GM19351 (cell line): ENCODE measurements at regions not wholly inside any gene's neighbourhood (a gene's known extent, or its start where the extent isn't known, plus 50 kb on each side); places are given as distances from the start of the nearest gene placed in this dataset.

ENCODE experiments used
- ATAC-seq: cut with Tn5 transposase; IDR thresholded peaks from one replicate; pipeline ENCODE4 v1.9.1; 2021; ENCODE audit warnings: mild to moderate bottlenecking, moderate library complexity; ENCODE audit not compliant: unreplicated experiment

DNA sequence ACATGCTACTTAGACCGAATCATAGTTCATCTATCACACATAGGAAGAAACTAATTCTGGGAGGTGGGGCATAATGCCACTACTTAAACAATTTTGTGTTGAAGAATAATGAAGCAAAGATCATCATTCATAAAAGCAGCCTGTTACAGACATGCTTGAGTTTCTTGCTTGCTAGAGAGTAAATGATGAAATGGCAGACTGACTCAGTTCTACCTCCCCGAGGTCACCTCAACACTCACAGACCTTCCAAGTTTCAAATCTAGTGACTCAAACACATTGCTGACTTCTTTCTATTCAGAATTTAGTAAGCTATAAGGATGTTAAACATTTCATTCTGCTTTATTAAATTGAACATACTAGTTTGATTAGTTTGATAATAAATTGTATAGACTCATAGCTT, 636.5 kb upstream of the FRG1 start:
- ATAC-seq, result no peak

DNA sequence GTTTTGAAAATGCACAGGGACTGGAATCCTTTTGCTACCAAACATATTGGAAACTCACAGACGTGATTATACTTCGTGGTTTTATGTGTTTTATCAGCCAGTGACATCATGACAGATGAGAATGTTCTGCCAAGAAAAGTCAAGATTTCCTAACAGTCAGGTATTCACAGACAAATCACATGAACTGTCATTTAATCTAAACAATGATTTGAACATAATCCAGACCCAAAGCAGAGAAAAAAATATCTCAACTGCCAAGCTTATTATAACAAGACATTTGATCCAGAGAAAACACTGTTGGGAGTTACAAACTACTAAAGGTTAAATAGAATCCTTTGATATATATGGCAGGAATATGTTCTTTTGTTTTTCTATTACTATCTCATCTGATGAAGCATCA, 635.9 kb upstream of the FRG1 start:
- ATAC-seq, result no peak

DNA sequence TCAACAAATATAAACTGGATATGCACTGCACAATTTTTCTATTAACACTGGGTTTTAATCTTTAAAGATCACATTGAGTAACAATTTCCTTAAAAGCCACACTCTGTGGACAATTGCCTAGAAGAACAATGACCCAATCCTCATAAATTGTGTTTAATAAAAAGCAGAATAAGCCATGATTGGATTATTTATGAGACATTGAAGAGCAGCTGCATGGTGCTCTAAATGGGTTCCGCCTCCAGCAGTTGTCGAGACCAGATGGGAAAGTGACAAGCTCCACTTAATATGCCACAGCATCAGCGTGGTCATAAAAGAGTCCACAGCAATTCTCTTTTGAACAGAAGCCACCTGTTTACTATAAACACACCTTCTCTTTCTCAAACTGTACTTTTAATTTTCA, 635.2 kb upstream of the FRG1 start:
- ATAC-seq, result no peak

DNA sequence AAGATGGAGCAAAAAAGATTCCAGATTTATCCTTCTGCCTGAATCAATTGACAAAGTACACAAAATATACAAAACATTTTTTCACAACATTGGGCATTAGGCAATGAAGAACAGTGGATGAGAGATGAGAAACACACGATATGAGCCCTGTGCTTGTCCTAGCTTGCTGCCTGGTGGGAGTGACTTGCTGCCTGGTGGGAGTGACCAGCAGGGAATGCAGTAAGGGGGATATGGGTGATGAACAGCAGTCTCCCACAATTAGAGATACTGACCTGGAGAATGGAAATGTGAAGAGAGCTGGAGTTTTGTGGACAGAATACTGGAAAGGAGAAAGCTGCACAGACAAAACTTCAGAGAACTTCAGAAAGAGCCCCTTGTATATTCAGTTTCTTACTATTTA, 629.4 kb upstream of the FRG1 start:
- ATAC-seq, result no peak

DNA sequence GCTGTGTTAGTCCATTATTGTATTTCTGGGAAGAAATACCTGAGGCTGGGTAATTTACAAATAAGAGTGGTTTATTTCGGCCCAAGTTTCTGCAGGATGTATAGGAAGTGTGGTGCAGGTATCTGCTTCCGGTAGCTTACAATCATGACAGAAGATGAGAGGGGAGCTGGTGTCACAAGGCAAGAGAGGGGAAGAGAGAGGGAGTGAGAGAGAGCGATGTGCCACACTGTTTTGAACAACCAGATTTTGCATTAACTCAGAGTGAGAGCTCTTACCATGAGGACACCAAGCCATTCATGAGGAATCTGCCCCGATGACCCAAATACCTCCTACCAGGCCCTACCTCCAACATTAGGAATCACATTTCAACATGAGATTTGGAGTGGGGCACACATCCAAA, 627.6 kb upstream of the FRG1 start:
- no peak for ATAC-seq

DNA sequence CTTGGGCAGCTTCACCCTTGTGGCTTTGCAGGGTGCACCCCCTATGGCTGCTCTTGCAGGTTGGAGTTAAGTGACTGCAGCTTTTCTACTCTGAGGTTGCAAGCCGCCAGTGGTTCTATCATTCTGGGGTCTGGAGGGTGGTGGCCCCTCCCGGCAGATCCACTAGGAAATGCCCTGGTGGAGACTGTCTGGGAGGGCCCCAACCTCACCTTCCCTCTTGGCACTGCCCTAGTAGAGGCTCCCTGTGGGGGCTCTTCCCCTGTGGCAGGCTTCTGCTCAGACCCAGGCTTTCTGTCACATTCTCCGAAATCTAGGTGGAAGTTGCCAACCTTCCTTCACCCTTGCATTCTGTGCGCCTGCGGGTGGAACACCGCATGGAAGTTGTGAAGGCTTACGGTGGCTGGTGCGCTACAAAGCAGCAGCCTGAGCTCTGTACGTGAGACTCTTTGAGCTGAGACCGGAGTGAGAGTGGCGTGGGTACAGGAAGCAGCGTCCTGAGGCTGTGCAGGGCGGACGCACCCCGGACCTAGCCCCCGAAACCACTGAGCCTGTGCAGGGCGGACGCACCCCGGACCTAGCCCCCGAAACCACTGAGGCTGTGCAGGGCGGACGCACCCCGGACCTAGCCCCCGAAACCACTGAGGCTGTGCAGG, 626.7 kb upstream of the FRG1 start:
- ATAC-seq, result no peak

DNA sequence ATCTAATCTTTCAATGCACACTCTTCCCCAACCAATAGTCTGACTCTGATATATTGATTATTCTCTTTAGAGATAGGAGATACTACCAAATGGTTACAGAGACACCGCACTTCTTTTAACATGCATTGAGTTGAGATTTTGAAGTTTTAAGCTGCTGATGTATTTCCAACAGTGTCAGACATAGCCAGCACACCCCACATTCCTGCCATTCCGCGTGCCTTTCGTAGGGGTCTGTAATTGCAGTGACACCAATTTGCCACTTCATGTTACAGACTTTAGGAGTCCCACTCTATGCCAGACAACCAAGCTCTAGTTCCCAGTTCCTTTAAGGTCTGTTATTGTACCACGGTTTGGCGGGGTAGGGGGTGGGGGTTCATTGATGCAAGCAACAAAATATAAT, 618.2 kb upstream of the FRG1 start:
- ATAC-seq, result no peak

DNA sequence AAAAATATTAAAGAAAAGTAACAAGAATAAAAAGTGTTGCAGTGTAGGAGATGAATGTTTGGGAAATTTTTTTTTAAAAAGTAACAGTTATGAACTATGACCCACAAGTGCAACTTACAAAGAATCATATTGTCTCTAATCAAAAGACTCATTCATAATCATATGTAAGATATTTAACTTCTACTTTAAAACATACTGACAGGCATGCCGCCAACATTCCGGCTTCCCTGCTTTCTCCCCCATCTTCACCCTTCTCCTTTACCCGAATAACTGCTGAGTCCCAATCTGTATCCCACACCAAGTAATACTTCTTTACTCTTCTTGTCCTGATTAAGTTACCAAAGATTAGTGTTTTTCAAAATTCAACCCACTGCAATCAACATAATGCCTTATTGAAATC, 598.8 kb upstream of the FRG1 start:
- no peak for ATAC-seq

DNA sequence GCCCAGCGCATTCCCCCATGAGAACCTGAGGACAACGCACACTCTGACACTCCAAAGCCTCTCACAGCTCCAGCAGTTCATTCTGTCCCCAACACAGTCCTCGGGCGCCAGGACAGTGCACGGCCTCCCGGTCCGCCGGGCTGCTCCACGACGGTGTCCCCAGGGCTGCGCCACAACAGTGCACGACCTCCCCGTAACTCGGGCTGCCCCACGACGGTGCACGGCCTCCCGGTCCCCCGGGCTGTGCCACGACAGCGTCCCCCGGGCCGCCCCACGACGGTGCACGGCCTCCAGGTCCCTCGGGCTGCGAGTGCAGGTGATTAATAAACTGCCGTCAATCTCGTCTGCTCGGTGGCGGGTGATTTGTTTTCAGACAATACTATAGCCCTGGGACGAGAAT, 585.1 kb upstream of the FRG1 start:
- no peak for ATAC-seq

DNA sequence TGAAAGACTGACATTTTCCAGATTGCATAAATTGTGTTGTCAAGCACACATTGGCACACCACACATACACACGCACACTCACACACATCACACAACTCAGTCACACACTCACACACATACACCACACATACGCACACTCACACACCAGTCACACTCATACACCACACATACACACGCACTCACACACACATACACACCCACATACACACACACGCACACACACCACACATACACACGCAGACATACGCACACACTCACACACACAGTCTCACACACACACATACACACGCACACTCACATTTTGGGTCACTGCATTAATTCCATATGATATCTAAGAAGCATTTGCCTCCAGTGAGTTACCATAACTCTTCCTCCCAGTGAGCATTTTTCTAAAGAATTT, 578.3 kb upstream of the FRG1 start:
- ATAC-seq, result no peak

DNA sequence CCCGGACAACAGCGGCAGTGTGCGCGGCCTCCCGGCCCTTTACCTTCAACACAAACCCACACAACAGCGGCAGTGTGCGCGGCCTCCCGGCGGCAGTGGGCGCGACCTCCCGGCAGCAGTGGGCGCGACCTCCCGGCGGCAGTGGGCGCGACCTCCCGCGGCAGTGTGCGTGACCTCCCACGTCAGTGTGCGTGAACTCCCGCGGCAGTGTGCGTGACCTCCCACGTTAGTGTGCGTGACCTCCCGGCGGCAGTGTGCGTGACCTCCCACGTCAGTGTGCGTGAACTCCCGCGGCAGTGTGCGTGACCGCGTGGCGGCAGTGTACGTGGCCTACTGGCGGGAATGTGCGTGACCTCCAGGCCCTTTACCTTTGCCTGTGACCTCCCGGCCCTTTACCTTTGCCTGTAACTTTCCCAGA, 576.6 kb upstream of the FRG1 start:
- no peak for ATAC-seq

DNA sequence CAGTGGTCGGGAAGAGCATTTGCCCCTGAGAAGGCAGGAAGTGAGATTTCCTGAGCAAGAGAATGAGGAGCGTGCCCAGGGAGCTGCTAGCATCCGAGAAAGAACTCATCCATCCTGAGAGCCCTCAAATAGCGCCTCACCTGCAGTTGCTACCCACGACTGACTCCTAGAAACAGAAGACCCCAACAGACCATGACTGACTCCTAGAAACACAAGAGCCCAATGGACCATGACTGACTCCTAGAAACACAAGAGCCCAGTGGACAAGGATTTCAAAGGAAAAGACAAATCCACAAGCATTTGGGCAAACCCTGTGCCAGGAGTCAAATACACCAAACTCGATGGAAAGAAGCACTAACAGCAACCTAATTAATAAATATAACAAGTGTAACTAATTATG, 575.2 kb upstream of the FRG1 start:
- no peak for ATAC-seq

DNA sequence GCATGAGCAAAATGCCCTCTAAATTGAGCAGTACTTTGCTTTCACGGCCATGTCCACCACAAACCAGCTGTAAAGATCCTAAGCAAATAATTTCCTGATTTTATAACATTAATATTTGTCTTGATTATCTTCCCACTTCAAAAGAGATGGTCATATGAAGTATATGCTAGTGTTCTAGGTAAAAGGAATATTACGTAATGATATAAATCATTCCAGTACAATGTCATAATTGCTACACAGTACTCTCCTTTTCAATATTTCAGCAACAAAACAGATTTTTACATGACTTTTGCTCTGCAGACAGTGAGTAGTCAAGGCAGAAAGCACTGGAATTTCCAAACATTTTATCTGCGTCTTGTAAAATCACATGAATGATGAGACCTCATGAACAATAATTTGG, 572.8 kb upstream of the FRG1 start:
- ATAC-seq, result no peak

DNA sequence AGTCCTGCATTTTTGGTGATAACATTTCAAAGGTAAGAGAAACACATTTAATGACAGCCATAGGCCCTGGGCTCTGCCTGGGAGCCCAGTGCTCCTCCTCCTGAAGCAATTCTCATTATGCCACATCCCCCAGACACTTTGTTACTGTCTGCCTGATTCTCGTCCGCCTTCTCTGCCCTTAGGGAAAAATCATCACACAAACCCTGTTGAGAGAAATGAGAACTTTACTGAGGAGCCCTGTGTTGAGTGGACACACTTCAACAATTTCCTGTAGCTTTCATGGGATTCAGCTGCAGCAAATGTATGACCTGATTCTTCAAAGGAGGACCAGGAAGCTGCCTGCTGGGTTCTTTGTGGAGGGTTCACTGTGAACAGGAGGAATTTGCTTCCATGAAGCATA, 566.5 kb upstream of the FRG1 start:
- ATAC-seq, result no peak

DNA sequence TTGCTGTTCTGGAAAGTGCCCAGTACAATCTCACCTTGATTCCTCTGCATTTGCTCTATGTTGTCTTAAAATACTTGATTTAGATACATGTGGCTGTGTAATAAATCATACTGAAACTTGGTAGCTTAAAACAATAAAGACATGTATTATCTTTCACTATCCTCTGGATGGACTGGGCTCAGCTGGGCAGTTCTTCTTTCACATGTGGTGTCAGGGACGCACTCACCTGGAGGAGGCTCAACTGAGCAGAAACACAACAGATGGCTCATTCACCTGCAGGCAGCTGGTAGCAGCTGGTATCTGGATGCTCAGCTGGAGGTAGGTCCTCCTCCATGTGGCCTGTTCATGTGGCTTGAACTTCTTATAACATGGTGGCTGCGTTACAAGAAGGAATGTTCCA, 563.8 kb upstream of the FRG1 start:
- no peak for ATAC-seq

DNA sequence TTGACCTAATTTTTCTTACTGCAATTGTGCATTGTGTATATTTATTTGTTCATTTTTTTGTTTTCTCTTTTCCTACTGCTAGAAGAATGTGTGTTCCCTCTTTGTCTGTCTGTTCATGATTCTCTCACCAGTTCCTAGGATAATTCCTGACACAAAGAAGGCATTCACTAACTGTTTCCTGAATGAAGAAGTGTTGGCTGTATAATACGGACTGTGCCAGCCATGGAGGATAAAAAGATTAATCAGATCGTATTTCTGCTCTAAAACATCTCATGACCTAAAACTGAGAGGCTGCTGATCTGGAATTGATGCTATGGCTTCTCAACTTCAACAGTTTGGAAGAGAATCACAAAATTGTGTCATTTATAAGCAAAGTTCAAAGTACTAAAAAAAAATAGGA, 563.1 kb upstream of the FRG1 start:
- ATAC-seq, result no peak

DNA sequence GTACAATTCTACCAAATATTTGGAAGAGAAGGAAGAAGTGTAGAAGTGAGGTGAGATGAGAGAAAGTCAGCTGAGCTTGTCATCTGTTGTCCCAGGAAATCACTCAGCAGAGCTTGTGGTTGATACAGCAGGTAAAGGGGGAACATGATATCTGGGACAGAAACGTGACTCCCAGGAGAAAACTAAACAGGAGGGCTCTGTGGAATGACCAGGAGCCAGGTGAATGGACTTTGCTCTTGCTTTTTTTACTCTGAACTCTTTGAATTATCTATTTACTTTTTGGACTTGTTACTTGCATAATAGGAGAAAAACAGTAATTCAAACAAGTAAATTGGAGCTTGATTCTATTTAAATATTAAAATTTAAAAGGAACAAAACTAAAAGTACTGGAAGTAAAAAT, 555.6 kb upstream of the FRG1 start:
- ATAC-seq, result no peak

DNA sequence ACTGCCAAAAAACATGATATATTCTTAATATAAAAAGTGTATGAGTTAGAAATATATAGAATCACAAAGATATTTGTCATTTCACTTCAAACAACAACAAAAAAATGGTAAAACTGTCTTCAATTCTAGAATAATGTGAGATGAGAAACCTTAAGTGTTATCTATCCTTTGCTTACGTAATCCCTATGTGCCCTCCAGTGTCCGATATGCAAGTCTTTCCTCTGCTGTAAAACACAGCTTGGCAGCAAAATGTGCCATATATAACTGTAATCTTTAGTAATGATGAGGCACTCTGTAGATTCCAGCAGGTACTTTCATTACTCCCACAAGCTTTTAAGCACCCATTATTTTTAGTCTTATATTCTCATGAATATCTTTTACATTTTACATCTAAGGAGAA, 555.1 kb upstream of the FRG1 start:
- ATAC-seq, result no peak

DNA sequence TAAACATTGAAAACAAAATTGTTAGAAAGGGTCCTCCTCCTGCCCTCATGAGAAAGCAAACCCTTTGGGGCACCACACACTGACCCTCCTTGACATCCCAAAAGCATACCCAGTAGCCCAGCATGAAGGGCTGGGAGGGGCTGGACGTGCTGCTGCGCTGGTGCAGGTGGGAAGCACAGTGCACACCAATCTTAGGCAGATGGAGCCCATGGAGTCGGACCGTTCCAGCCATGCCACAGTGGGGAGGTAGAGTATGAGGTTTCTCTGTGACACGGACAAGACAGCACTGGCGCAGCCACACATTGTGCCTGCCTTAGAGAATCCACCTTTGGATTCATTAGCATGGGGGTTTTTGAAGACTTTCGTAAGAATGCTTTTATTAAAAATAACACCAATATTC, 544.2 kb upstream of the FRG1 start:
- no peak for ATAC-seq

DNA sequence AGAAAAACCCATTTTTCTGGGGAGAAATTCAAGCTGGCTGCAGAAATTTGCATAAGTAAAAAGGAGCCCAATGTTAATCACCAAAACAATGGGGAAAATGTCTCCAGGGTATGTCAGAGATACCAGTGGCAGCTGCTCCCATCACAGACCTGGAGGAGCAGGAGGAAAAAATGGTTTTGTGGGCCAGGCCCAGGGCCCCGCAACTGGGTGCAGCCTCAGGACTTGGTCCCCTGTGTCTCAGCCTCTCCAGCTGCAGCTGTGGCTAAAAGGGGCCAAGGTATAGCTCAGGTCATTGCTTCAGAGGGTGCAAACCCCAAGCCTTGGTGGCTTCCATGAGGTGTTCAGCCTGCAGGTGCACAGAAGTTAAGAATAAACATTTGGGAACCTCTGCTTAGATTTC, 536.4 kb upstream of the FRG1 start:
- no peak for ATAC-seq

DNA sequence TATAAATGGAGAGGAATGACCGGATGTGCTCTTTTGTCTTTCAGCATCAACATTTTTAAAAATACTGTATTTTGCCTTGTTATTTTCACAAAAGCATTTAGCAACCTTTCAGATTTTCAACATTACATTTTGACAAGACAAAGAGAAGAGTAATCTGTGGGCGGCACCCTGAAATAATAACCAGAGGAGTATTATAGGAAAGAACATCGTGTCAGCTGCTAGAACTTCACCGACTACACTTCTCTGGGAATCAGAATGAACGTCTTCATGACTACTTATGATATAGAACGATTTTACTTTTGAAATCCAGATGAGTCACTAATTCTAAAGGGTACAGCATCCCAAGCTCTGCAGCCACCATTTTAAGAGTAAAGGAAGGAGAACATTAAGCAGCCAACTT, 531.5 kb upstream of the FRG1 start:
- ATAC-seq, result no peak

DNA sequence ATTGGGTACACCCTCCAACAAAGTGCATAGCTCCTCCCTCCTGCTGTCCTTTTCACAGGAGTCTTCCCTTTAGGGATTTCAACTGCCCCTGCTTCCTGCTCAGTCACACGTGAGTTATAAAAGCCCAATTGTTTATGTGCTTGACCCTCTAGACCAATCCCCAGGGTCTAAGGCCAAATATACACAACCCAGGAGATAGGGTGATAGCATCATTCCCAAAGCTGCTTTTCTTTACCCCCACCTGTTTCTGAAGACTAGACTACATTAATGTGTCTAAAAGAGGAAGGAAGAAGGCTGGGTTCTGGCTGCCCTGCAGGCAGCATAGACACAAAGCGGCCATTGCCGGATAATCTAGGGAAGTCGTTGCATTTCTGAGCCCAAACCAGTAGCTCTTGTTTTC, 526.7 kb upstream of the FRG1 start:
- no peak for ATAC-seq

DNA sequence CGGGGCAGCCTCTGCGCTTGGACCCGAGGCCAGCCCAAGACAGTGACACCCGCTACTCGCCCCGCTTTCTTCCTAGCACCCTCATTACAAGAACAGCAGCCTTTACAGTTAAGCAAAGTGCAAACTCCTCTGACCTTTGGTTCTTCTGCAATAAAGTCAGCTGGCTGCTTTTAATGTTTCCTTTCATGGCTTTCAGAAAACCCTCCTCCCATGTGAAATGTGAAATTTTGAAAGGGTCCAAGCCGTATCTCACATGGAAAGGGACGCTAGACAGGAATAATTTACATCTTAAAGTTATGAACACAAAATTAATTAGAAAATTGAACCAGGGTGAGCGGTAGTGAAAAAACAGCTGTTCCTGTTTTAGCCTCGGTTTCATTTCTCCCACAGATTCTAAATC, 520.1 kb upstream of the FRG1 start:
- no peak for ATAC-seq

DNA sequence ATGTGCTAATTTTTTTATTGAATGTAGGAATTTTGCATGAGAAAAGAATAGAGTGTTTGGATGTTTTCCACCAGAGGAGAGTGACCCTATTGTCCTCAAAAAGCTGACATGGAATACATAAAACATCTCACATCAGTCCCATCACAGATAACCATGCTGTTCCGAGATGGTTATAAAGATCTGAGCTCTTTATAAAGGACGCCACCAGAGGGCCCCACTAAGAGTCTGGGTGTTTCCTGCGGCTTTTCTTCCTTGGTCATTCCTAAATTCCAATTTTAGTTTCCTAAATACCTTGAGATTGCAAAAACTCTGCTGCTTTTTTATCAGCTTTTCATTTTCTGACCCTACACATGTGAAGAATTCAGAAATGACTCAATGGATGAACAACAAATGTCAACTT, 504.5 kb upstream of the FRG1 start:
- no peak for ATAC-seq
